ENCODE measurements at regions not wholly inside any gene's neighbourhood (a gene's known extent, or its start where the extent isn't known, plus 50 kb on each side); places are given as distances from the start of the nearest gene placed in this dataset.

DNA sequence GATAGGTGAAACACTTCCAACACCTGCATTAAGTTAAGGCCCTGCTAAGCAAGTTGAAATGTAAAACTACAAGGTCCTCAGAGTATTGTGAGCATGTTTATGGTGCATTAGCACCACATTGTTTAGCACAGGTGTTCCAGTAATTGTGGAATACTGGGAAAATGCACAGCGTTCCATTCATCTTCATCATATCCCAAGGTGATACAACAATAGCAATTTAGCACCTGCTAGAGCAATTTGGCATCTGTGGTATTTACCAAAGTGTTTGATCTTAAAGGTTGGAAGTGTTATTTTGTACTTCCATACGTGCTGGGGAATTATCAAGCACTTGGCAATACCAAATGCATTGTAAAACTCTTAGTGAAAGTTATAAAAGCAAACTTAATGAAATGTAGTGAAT, 266.8 kb downstream of the CYLC2 start:
- in situ Hi-C loops (cut with MboI; ENCODE audit: low pct_ligation_motif_present in 1 of 4, low pct_unique_long_range_greater_than_20kb in 1 of 4, low sequenced_read_pairs in 3 of 4) (no loop called here), intact Hi-C loops (cut with DNase I; ENCODE audit: low total_unique reads) (no loop called here)
- TF ChIP-seq CTCF (IDR thresholded peaks at IDR 0.05) (no peak), POLR2AphosphoS5 (IDR thresholded peaks at IDR 0.05) (no peak), EP300 (IDR thresholded peaks at IDR 0.05; ENCODE audit: low read depth) (no peak)
- Histone ChIP-seq H3K27ac (no peak overlapping the region), H3K9me3 (no peaks in the 10 kb centered on the region), H3K27me3 (no peaks in the 10 kb centered on the region), H3K4me3 (no peak overlapping the region), H3K4me1 (no peaks in the 10 kb centered on the region), H3K36me3 (no peaks in the 10 kb centered on the region)
- DNase-seq = no peak
- 50 to 53% methylated on average over 2 of the region's 2 CpGs for WGBS, 2 donors (ENCODE audit: low coverage in 1 of 2)

DNA sequence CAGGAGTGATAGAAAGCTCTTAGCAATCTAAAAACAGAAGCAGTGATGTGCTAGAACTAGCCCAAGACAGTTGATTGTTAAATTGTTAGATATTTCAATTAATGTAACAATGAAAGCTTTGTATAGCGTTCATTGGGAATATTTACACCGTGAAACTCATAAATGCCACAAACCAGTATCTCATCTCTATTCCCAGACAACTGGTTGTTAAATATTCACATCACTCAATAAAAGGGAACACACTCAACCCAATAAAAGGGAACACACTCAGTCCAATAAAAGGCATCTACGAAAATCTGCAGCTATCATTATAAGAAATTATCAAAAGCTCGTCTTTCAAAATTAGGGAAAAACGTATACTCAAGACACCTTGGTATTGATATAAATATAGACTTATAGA, 270.9 kb downstream of the CYLC2 start:
- H3K4me1 ChIP-seq = no peaks in the 10 kb centered on the region
- intact Hi-C loops (cut with DNase I; ENCODE audit: low total_unique reads) (no loop called here), in situ Hi-C loops (cut with MboI; ENCODE audit: low pct_ligation_motif_present in 1 of 4, low pct_unique_long_range_greater_than_20kb in 1 of 4, low sequenced_read_pairs in 3 of 4) (no loop called here)
- DNase-seq = no peak
- 83 to 90% methylated on average over 5 of the region's 5 CpGs for WGBS, 2 donors (ENCODE audit: low coverage in 1 of 2)
- no peak overlapping the region for H3K4me3 ChIP-seq
- H3K27me3 ChIP-seq = no peaks in the 10 kb centered on the region
- H3K9me3 ChIP-seq = no peaks in the 10 kb centered on the region
- H3K36me3 ChIP-seq = no peaks in the 10 kb centered on the region
- TF ChIP-seq POLR2A (IDR thresholded peaks at IDR 0.05) = no peak
- TF ChIP-seq EP300 (IDR thresholded peaks at IDR 0.05; ENCODE audit: low read depth) = no peak
- H3K27ac ChIP-seq = no peak overlapping the region

GRCh38 chr9:103277240-103277639, 282.1 kb downstream of the CYLC2 start:
- Histone ChIP-seq H3K27ac (no peak overlapping the region), H3K27me3 (no peaks in the 10 kb centered on the region), H3K9me3 (no peaks in the 10 kb centered on the region), H3K4me1 (no peaks in the 10 kb centered on the region), H3K36me3 (no peaks in the 10 kb centered on the region), H3K4me3 (no peak overlapping the region)
- intact Hi-C loops (cut with DNase I; ENCODE audit: low total_unique reads) = no loop called here
- WGBS, 2 donors (ENCODE audit: low coverage in 1 of 2) = 64 to 71% methylated on average over 4 of the region's 4 CpGs
- in situ Hi-C loops (cut with MboI; ENCODE audit: low pct_ligation_motif_present in 1 of 4, low pct_unique_long_range_greater_than_20kb in 1 of 4, low sequenced_read_pairs in 3 of 4) = no loop called here
- TF ChIP-seq CTCF (IDR thresholded peaks at IDR 0.05) (no peak), EP300 (IDR thresholded peaks at IDR 0.05; ENCODE audit: low read depth) (no peak), POLR2A (IDR thresholded peaks at IDR 0.05) (no peak), POLR2AphosphoS5 (IDR thresholded peaks at IDR 0.05) (no peak)
- DNase-seq = no peak

DNA sequence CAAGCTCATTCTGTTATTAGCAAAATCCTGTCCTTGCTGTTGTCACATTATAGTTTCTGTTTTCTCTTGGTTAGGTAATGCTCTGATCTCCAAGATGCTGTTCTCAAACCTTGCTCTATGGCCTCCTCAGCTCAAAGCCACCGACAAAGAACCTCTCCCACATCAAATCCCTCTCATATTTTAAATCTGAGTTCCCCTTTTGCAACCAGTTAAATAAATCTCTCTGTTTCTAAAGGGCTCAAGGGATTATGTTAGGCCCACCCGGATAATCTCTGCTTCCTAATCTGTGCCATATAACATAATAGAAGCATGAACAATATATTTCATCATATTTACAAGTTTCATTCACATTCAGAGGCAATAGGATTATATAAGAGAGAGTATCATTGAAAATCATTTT, 286.0 kb downstream of the CYLC2 start:
- no peaks in the 10 kb centered on the region for H3K36me3 ChIP-seq
- 62 to 63% methylated on average over 2 of the region's 2 CpGs for WGBS, 2 donors (ENCODE audit: low coverage in 1 of 2)
- H3K27me3 ChIP-seq = no peaks in the 10 kb centered on the region
- in situ Hi-C loops (cut with MboI; ENCODE audit: low pct_ligation_motif_present in 1 of 4, low pct_unique_long_range_greater_than_20kb in 1 of 4, low sequenced_read_pairs in 3 of 4) (no loop called here), intact Hi-C loops (cut with DNase I; ENCODE audit: low total_unique reads) (no loop called here)
- no peak overlapping the region for H3K4me3 ChIP-seq
- H3K9me3 ChIP-seq = no peaks in the 10 kb centered on the region
- TF ChIP-seq CTCF (IDR thresholded peaks at IDR 0.05) (no peak), EP300 (IDR thresholded peaks at IDR 0.05; ENCODE audit: low read depth) (no peak), POLR2A (IDR thresholded peaks at IDR 0.05) (no peak), POLR2AphosphoS5 (IDR thresholded peaks at IDR 0.05) (no peak)
- no peak overlapping the region for H3K27ac ChIP-seq
- H3K4me1 ChIP-seq = no peaks in the 10 kb centered on the region
- DNase-seq = no peak

GRCh38 chr9:103287361-103287760, 292.2 kb downstream of the CYLC2 start:
- H3K4me1 ChIP-seq = no peaks in the 10 kb centered on the region
- H3K9me3 ChIP-seq = no peaks in the 10 kb centered on the region
- H3K27me3 ChIP-seq = no peaks in the 10 kb centered on the region
- no peak overlapping the region for H3K27ac ChIP-seq
- TF ChIP-seq EP300 (IDR thresholded peaks at IDR 0.05; ENCODE audit: low read depth) = no peak
- no peak for TF ChIP-seq POLR2AphosphoS5 (IDR thresholded peaks at IDR 0.05)
- TF ChIP-seq POLR2A (IDR thresholded peaks at IDR 0.05) = no peak
- TF ChIP-seq CTCF (IDR thresholded peaks at IDR 0.05) = no peak
- no peaks in the 10 kb centered on the region for H3K36me3 ChIP-seq
- no peak for DNase-seq
- WGBS, 2 donors (ENCODE audit: low coverage in 1 of 2) = 78 to 89% methylated on average over 4 to 6 of the region's 6 CpGs
- intact Hi-C loops (cut with DNase I; ENCODE audit: low total_unique reads) = no loop called here
- in situ Hi-C loops (cut with MboI; ENCODE audit: low pct_ligation_motif_present in 1 of 4, low pct_unique_long_range_greater_than_20kb in 1 of 4, low sequenced_read_pairs in 3 of 4) = no loop called here
- no peak overlapping the region for H3K4me3 ChIP-seq

All from transverse colon (tissue), 4 donors.